CD4-positive, alpha-beta T cell (primary cell): ENCODE measurements at regions not wholly inside any gene's neighbourhood (a gene's known extent, or its start where the extent isn't known, plus 50 kb on each side); places are given as distances from the start of the nearest gene placed in this dataset.

Experiments used
- ATAC-seq: fragments of 200-7000 bp; cut with Tn5 transposase; one replicate; pipeline ENCODE4 v1.10.0; 2022; ENCODE audit warnings: mild to moderate bottlenecking; ENCODE audit not compliant: poor library complexity
- CTCF ChIA-PET: fragments of 350-600 bp; sonication (Branson Sonifier 250); formaldehyde crosslinking; loops from one replicate; lab custom pipeline; 2021; ENCODE audit warnings: antibody characterized with exemption, inconsistent platforms; lab: Charles Lee
- POLR2A ChIA-PET: fragments of 350-600 bp; sonication (Branson Sonifier 250); formaldehyde crosslinking; loops from one replicate; lab custom pipeline; 2021; ENCODE audit warnings: antibody characterized with exemption, inconsistent platforms; lab: Charles Lee
- DNase-seq, 14 experiments: peaks; one replicate each; pipeline ENCODE4 v3.0.0-alpha.2; 2013 to 2020; ENCODE audit warnings: mixed read lengths in 2 of 14
- H3K27ac ChIP-seq, 2 donors: one replicate each; pipeline versions ENCODE4 v1.5.1 to v1.7.0; 2013; ENCODE audit warnings: low read length in 2 of 2, low read depth in 1 of 2, mild to moderate bottlenecking in 1 of 2
- H3K27me3 ChIP-seq, 2 experiments: 1 replicate in 1 of 2; 2 replicates in 1 of 2; pipeline versions ENCODE4 v1.6.1 to v1.7.0; 2013; ENCODE audit warnings: low read length in 2 of 2, control low read depth in 1 of 2, mild to moderate bottlenecking in 1 of 2, moderate library complexity in 1 of 2; ENCODE audit not compliant: insufficient read depth in 2 of 2, control insufficient read depth in 1 of 2
- H3K36me3 ChIP-seq: one replicate; pipeline ENCODE4 v1.6.1; 2013; ENCODE audit warnings: low read length, control low read depth; ENCODE audit not compliant: insufficient read depth
- H3K4me1 ChIP-seq: one replicate; pipeline ENCODE4 v1.6.1; 2013; ENCODE audit warnings: low read length, control low read depth; ENCODE audit not compliant: insufficient read depth
- H3K4me3 ChIP-seq: one replicate; pipeline ENCODE4 v1.5.1; 2013; ENCODE audit warnings: mild to moderate bottlenecking, low read length, moderate library complexity
- H3K9me3 ChIP-seq, 2 experiments: 1 replicate in 1 of 2; 2 replicates in 1 of 2; pipeline versions ENCODE4 v1.6.1 to v1.7.0; 2013; ENCODE audit warnings: low read length in 2 of 2, mild to moderate bottlenecking in 2 of 2, control low read depth in 1 of 2, moderate library complexity in 1 of 2; ENCODE audit not compliant: control insufficient read depth in 1 of 2, insufficient read depth in 1 of 2
- H3K27ac Mint-ChIP-seq: one replicate; pipeline ENCODE4 v1.8.0; 2020; ENCODE audit warnings: mixed read lengths
- H3K27me3 Mint-ChIP-seq: one replicate; pipeline ENCODE4 v1.8.0; 2021; ENCODE audit warnings: mixed read lengths
- H3K36me3 Mint-ChIP-seq: one replicate; pipeline ENCODE4 v1.8.0; 2021; ENCODE audit warnings: low read depth, mixed read lengths
- H3K4me1 Mint-ChIP-seq: one replicate; pipeline ENCODE4 v1.8.0; 2021; ENCODE audit warnings: low read depth, mixed read lengths
- H3K4me3 Mint-ChIP-seq: one replicate; pipeline ENCODE4 v1.8.0; 2020; ENCODE audit warnings: mild to moderate bottlenecking, mixed read lengths
- H3K9me3 Mint-ChIP-seq: one replicate; pipeline ENCODE4 v1.8.0; 2020; ENCODE audit warnings: mixed read lengths
- CTCF ChIP-seq: fragments of 200-600 bp; IDR thresholded peaks from one replicate; pipeline ENCODE4 v1.8.0; 2022; ENCODE audit warnings: antibody characterized with exemption, mild to moderate bottlenecking
- intact Hi-C, 2 experiments: fragments of 100-400 bp; cut with DNase I in 1 of 2; cut with micrococcal nuclease in 1 of 2; formaldehyde crosslinking; loops; one replicate each; pipeline versions ENCODE4 v1.15.1 to v1.9.0; 2023 to 2025; cut with DNase I, micrococcal nuclease

GRCh38 chr13:104320446-104320845, 1254.2 kb upstream of the SLC10A2 start:
- Histone ChIP-seq H3K4me1 (no peaks in the 10 kb centered on the region), H3K27ac (no peak overlapping the region), H3K4me3 (no peak overlapping the region), H3K9me3 (peaks cover 0 to 5% of the 10 kb centered on the region in 2 experiments), H3K27me3 (no peaks in the 10 kb centered on the region), H3K36me3 (no peaks in the 10 kb centered on the region)
- H3K9me3 Mint-ChIP-seq: no peaks in the 10 kb centered on the region
- TF ChIP-seq CTCF: no peak
- DNase-seq (no peak), ATAC-seq (no peak)
- ChIA-PET CTCF (no interaction called here), POLR2A (no interaction called here)
- H3K4me1 Mint-ChIP-seq: no peaks in the 10 kb centered on the region
- no peak overlapping the region for H3K27ac Mint-ChIP-seq
- no peaks in the 10 kb centered on the region for H3K36me3 Mint-ChIP-seq
- H3K4me3 Mint-ChIP-seq: no peak overlapping the region
- intact Hi-C loops: no loop called here
- no peaks in the 10 kb centered on the region for H3K27me3 Mint-ChIP-seq

- Histone ChIP-seq H3K4me3 (no peak overlapping the region), H3K4me1 (no peaks in the 10 kb centered on the region), H3K9me3 (peaks cover 0 to 5% of the 10 kb centered on the region in 2 experiments), H3K27ac (no peak overlapping the region), H3K27me3 (no peaks in the 10 kb centered on the region), H3K36me3 (no peaks in the 10 kb centered on the region)
- DNase-seq: no peak
- ATAC-seq: no peak
- Mint-ChIP-seq H3K9me3 (no peaks in the 10 kb centered on the region), H3K36me3 (no peaks in the 10 kb centered on the region), H3K4me1 (no peaks in the 10 kb centered on the region), H3K4me3 (no peak overlapping the region), H3K27ac (no peak overlapping the region), H3K27me3 (no peaks in the 10 kb centered on the region)
- TF ChIP-seq CTCF: no peak
- ChIA-PET CTCF (no interaction called here), POLR2A (no interaction called here)
- intact Hi-C loops: no loop called here
Observed at GRCh38 chr13:104318121-104318520, 1251.9 kb upstream of the SLC10A2 start.

- ChIA-PET POLR2A (no interaction called here), CTCF (no interaction called here)
- Mint-ChIP-seq H3K36me3 (no peaks in the 10 kb centered on the region), H3K27me3 (no peaks in the 10 kb centered on the region), H3K27ac (no peak overlapping the region), H3K9me3 (no peaks in the 10 kb centered on the region), H3K4me1 (no peaks in the 10 kb centered on the region), H3K4me3 (no peak overlapping the region)
- no peak for TF ChIP-seq CTCF
- Histone ChIP-seq H3K4me1 (no peaks in the 10 kb centered on the region), H3K9me3 (peaks cover 0 to 5% of the 10 kb centered on the region in 2 experiments), H3K27ac (no peak overlapping the region), H3K36me3 (no peaks in the 10 kb centered on the region), H3K27me3 (no peaks in the 10 kb centered on the region), H3K4me3 (no peak overlapping the region)
- intact Hi-C loops: no loop called here
- no peak for ATAC-seq
- DNase-seq: no peak
Observed at GRCh38 chr13:104315606-104316005, 1249.4 kb upstream of the SLC10A2 start.
